NT2/D1 (cell line): ENCODE measurements at regions not wholly inside any gene's neighbourhood (a gene's known extent, or its start where the extent isn't known, plus 50 kb on each side); places are given as distances from the start of the nearest gene placed in this dataset.
"Not testable (repeated sequence)": the region's sequence is repeated elsewhere in the genome, so short reads cannot be mapped to it uniquely, and the experiment has no call there.

ENCODE experiments used
- DNase-seq: peaks from one replicate; pipeline ENCODE4 v3.0.0-alpha.2; 2011; ENCODE audit warnings: low read depth, low spot score
- H3K27me3 ChIP-seq: 2 replicates; pipeline ENCODE4 v1.6.0; 2011; ENCODE audit warnings: mild to moderate bottlenecking; ENCODE audit not compliant: insufficient read length, insufficient read depth
- H3K36me3 ChIP-seq: 2 replicates; pipeline ENCODE4 v1.6.1; 2011; ENCODE audit warnings: mild to moderate bottlenecking, low read length, mixed read lengths; ENCODE audit not compliant: insufficient read depth, insufficient read length
- H3K4me1 ChIP-seq: 2 replicates; pipeline ENCODE4 v1.5.1; 2011; ENCODE audit not compliant: insufficient read depth, insufficient read length
- H3K4me3 ChIP-seq: 2 replicates; pipeline ENCODE4 v1.5.1; 2011; ENCODE audit warnings: low read depth; ENCODE audit not compliant: insufficient read length
- H3K9ac ChIP-seq: 2 replicates; pipeline ENCODE4 v1.6.0; 2011; ENCODE audit warnings: low read depth; ENCODE audit not compliant: insufficient read length
- H3K9me3 ChIP-seq: 2 replicates; pipeline ENCODE4 v1.5.1; 2011; ENCODE audit warnings: mild to moderate bottlenecking, low read length; ENCODE audit not compliant: insufficient read depth
- SUZ12 ChIP-seq: IDR thresholded peaks from 2 replicates; pipeline ENCODE4 v1.6.1; 2011; ENCODE audit not compliant: insufficient read length, insufficient read depth; ENCODE audit errors: extremely low read depth
- YY1 ChIP-seq: IDR thresholded peaks from 2 replicates; pipeline ENCODE4 v1.6.1; 2011; ENCODE audit not compliant: insufficient read length, insufficient read depth
- ZNF274 ChIP-seq: IDR thresholded peaks from 2 replicates; pipeline ENCODE4 v1.6.1; 2011; ENCODE audit warnings: mild to moderate bottlenecking, low read depth, low read length

DNA sequence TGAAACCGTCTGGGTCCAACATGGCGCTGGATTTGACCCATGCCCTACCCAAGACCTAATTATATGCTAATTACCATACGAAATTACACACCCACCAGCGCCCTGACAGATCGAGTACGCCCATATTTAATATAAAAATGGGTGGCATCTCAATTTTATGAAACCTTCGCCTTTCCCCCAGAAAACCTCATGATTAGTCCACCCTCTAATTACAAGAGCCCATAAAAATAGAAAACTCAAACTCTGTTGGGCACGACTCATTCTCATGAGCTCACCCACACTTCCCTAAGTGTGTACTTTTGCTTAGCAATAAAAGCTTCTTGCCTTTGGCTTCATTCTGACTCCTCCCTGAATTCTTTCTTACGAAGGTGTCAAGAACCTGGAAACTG is 136.4 kb downstream of the OR2B2 start:
- no peaks in the 10 kb centered on the region for H3K9me3 ChIP-seq
- no peaks in the 10 kb centered on the region for H3K36me3 ChIP-seq
- DNase-seq: no peak
- no peaks in the 10 kb centered on the region for H3K4me1 ChIP-seq
- H3K27me3 ChIP-seq: peaks cover 55% of the 10 kb centered on the region
- no peak overlapping the region for H3K9ac ChIP-seq
- TF ChIP-seq SUZ12 (no peak), ZNF274 (no peak), YY1 (no peak)
- H3K4me3 ChIP-seq: no peak overlapping the region

DNA sequence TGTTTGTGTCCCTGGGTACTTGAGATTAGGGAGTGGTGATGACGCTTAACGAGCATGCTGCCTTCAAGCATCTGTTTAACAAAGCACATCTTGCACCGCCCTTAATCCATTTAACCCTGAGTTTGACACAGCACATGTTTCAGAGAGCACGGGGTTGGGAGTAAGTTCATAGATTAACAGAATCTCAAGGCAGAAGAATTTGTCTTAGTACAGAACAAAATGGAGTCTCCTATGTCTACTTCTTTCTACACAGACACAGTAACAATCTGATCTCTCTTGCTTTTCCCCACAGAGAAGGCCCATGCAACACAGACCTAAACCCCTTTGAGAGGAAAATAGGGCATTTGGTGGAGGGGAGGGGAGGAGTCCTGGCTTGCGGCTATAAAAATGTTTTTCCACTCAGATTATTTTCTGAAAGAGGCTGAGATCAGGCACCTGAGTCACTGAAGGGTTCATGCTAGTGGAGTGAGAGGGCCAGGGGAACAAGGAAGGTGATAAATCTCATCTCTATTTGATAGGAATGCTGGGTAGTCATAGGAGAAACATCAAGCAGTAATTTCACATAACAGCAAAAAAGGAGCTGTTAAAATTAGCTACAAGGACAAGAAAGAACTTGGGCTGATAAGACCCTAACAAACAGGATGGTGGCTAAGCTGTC is 136.9 kb downstream of the OR2B2 start:
- H3K4me3 ChIP-seq, DNase-seq, H3K36me3 ChIP-seq, H3K4me1 ChIP-seq, H3K9ac ChIP-seq, H3K9me3 ChIP-seq: not testable (repeated sequence)
- H3K27me3 ChIP-seq: peaks cover 60% of the 10 kb centered on the region

DNA sequence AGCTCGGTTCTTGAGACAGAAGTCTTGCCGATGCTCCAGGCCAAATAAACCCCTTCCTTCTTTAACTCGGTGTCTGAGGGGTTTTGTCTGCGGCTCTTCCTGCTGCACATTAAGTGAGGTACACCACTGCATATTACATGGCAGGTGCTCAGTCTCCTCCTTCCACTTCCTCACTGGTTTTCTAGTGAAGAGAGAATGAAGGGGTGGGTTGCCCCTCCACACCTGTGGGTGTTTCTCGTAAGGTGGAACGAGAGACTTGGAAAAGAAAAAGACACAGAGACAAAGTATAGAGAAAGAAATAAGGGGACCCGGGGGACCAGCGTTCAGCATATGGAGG is 138.0 kb downstream of the OR2B2 start:
- not testable (repeated sequence) for H3K4me3 ChIP-seq, H3K9me3 ChIP-seq, DNase-seq, H3K36me3 ChIP-seq, H3K4me1 ChIP-seq, H3K9ac ChIP-seq
- H3K27me3 ChIP-seq: peaks cover 70% of the 10 kb centered on the region

DNA sequence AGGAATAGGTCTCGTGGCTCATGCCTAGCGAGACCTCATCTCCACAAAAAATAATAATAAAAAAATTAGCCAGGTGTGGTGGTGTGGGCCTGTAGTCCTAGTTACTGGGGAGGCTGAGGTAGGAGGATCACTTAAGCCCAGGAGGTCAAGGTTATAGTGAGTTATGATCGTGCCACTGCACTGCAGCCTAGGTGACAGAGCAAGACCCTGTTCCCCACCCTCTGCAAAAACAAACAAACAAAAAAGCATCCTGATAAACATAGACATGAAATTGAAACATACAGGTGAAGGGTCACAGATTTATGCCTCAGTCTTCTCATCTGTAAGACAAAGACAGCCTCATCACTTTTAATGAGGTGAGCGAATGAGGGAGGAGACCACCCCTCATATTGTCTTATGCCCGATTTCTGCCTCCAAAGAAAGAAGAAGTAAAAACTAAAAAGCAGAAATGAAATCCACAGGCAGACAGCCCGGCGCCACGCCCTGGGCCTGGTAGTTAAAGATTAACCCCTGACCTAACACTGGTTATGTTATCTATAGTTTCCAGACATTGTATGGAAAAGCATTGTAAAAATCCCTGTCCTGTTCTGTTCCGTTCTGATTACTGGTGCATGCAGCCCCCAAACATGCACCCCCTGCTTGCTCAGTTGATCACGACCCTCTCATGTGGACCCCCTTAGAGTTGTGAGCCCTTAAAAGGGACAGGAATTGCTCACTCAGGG is 138.5 kb downstream of the OR2B2 start:
- not testable (repeated sequence) for H3K9me3 ChIP-seq, H3K4me3 ChIP-seq, H3K36me3 ChIP-seq, H3K4me1 ChIP-seq, H3K9ac ChIP-seq, DNase-seq
- peaks cover 76% of the 10 kb centered on the region for H3K27me3 ChIP-seq

DNA sequence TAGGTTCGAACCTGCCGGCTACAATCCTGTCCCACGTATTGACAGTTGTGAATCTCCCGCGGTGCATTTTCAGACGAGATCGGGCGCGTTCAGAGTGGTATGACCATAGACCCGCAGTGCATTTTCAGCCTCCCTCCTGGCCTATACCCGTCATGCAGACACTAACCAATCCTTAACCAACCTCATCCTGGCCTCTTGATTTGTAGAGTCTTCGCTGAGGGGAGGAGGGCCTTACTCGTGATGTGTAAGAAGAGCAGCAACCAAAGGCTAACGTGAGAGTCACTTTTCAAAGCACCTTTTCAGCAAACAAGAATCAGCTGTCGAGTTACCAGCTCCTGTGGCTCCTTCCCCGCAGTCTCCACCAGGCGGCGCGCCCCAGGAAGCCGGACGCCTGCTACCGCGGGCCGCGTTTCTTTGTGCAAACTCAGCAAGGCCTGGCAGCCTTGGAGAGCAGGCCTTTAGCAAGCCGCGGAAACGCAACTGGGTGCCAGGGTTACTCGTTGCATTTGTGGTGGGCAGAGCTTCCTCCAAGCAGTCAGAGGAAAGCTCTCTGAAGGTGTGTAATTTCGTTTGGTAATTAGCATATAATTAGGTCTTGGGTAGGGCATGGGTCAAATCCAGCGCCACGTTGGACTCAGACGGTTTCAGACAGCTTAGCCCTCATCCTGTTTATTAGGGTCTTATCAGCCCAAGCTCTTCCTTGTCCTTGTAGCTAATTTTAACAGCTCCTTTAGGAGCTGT is 139.8 kb downstream of the OR2B2 start:
- H3K9ac ChIP-seq: peak overlapping the region; percentile 32
- no peaks in the 10 kb centered on the region for H3K9me3 ChIP-seq
- TF ChIP-seq SUZ12: no peak
- no peak for TF ChIP-seq ZNF274
- TF ChIP-seq YY1: no peak
- peak overlapping the region; percentile 12 for H3K4me3 ChIP-seq
- H3K36me3 ChIP-seq: no peaks in the 10 kb centered on the region
- peaks cover 3% of the 10 kb centered on the region for H3K4me1 ChIP-seq
- DNase-seq: no peak
- H3K27me3 ChIP-seq: peaks cover 88% of the 10 kb centered on the region

DNA sequence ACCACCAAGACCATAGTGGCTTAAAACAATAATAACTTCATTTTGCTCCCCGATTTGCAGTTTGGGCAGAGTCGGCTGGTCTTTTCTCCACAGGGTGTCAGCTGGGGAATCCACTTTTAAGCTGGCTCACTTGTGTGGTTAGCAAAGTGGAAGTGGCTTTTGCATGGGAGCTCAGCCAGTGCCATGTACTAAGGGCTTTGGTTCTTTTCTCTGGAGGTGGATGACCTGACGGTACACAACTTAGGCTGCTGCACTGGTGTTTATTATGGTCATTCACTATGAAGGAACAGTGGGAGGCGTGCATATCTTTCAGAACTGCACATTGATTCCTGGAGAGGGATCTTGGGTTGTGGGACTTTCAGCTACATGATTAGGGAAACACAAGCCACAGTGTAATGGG is 141.0 kb downstream of the OR2B2 start:
- Histone ChIP-seq H3K4me3 (no peak overlapping the region), H3K27me3 (peaks cover 92% of the 10 kb centered on the region), H3K9ac (no peak overlapping the region), H3K9me3 (no peaks in the 10 kb centered on the region), H3K36me3 (no peaks in the 10 kb centered on the region), H3K4me1 (peaks cover 3% of the 10 kb centered on the region)
- no peak for TF ChIP-seq YY1
- no peak for TF ChIP-seq SUZ12
- no peak for TF ChIP-seq ZNF274
- DNase-seq: no peak

DNA sequence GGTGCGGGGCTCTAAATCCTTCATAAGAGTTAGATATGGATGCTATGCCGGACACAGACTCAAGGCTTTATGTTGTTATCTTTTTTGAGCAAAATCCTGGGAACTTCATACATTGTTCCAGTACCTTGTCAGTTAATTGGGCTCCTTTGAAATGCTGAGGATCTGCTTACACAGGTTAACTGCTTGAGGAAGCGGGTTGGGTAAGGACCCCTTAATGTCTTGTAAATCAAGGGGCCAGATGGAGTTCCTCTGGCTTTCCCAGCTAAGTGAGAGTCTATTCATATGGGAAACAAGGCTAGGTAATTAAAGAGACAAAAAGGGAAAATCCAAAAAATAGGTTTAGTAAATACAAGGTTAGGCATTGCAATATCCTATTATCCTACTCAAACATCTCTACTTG is 141.5 kb downstream of the OR2B2 start:
- Histone ChIP-seq H3K9me3 (no peaks in the 10 kb centered on the region), H3K27me3 (peaks cover 92% of the 10 kb centered on the region), H3K9ac (no peak overlapping the region), H3K4me1 (peaks cover 3% of the 10 kb centered on the region), H3K36me3 (no peaks in the 10 kb centered on the region), H3K4me3 (no peak overlapping the region)
- TF ChIP-seq ZNF274: no peak
- TF ChIP-seq SUZ12: no peak
- TF ChIP-seq YY1: no peak
- DNase-seq: peak; percentile 77
